Brain microvascular endothelial cell (primary cell): ENCODE measurements at regions not wholly inside any gene's neighbourhood (a gene's known extent, or its start where the extent isn't known, plus 50 kb on each side); places are given as distances from the start of the nearest gene placed in this dataset.

Experiments
- DNase-seq: peaks from one replicate; pipeline ENCODE4 v3.0.0-alpha.2; 2020
- H3K27ac ChIP-seq: fragments of 250-450 bp; sonication (Bioruptor Pico); 2 replicates; pipeline ENCODE4 v1.5.1; 2020; ENCODE audit warnings: mild to moderate bottlenecking, moderate library complexity
- H3K27me3 ChIP-seq: fragments of 250-450 bp; sonication (Bioruptor Pico); replicated peaks from 2 replicates; pipeline ENCODE4 v1.5.1; 2020; ENCODE audit warnings: mild to moderate bottlenecking
- H3K36me3 ChIP-seq: fragments of 250-450 bp; sonication (Bioruptor Pico); replicated peaks from 2 replicates; pipeline ENCODE4 v1.5.1; 2020; ENCODE audit warnings: mild to moderate bottlenecking
- H3K4me3 ChIP-seq: 2 replicates; pipeline ENCODE4 v1.5.1; 2011; ENCODE audit warnings: low read depth, mild to moderate bottlenecking, control low read depth, low read length, moderate library complexity
- CTCF ChIP-seq: IDR thresholded peaks from 2 replicates; pipeline ENCODE4 v1.5.1; 2011; ENCODE audit warnings: low read depth, mild to moderate bottlenecking, moderate library complexity, low read length, control low read depth, inconsistent platforms; ENCODE audit errors: missing control alignments
- in situ Hi-C: cut with HindIII; loops from 2 replicates; pipeline ENCODE4 v1.10.0; 2017; ENCODE audit warnings: low sequenced_read_pairs, low pct_ligation_motif_present

GRCh38 chr12:97047361-97047760 is 140.3 kb downstream of the NEDD1 start:
- H3K36me3 ChIP-seq: no peaks in the 10 kb centered on the region
- in situ Hi-C loops: no loop called here

GRCh38 chr12:97048421-97049035 is 141.5 kb downstream of the NEDD1 start:
- no peak overlapping the region for H3K4me3 ChIP-seq
- in situ Hi-C loops: no loop called here
- H3K36me3 ChIP-seq: no peaks in the 10 kb centered on the region

More at GRCh38 chr12:97047361-97047760, 140.3 kb downstream of the NEDD1 start:
- Histone ChIP-seq H3K27me3 (no peaks in the 10 kb centered on the region), H3K27ac (no peak overlapping the region), H3K4me3 (no peak overlapping the region)
- DNase-seq: no peak
- TF ChIP-seq CTCF: no peak

GRCh38 chr12:97050509-97050908 is 143.5 kb downstream of the NEDD1 start:
- no peak for TF ChIP-seq CTCF
- H3K4me3 ChIP-seq: no peak overlapping the region
- no peak overlapping the region for H3K27ac ChIP-seq
- H3K36me3 ChIP-seq: no peaks in the 10 kb centered on the region
- in situ Hi-C loops: no loop called here
- DNase-seq: no peak
- no peaks in the 10 kb centered on the region for H3K27me3 ChIP-seq

More at GRCh38 chr12:97048421-97049035, 141.5 kb downstream of the NEDD1 start:
- TF ChIP-seq CTCF: no peak
- no peak for DNase-seq
- H3K27me3 ChIP-seq: no peaks in the 10 kb centered on the region
- H3K27ac ChIP-seq: no peak overlapping the region

GRCh38 chr12:97051341-97051740 is 144.3 kb downstream of the NEDD1 start:
- H3K4me3 ChIP-seq: no peak overlapping the region
- H3K36me3 ChIP-seq: no peaks in the 10 kb centered on the region
- no peak for DNase-seq
- no peak overlapping the region for H3K27ac ChIP-seq
- no peaks in the 10 kb centered on the region for H3K27me3 ChIP-seq
- in situ Hi-C loops: no loop called here
- no peak for TF ChIP-seq CTCF

- no peaks in the 10 kb centered on the region for H3K27me3 ChIP-seq
- in situ Hi-C loops: no loop called here
- TF ChIP-seq CTCF: no peak
- no peak overlapping the region for H3K4me3 ChIP-seq
- H3K36me3 ChIP-seq: no peaks in the 10 kb centered on the region
- H3K27ac ChIP-seq: no peak overlapping the region
- no peak for DNase-seq
These were observed 154.1 kb downstream of the NEDD1 start for GRCh38 chr12:97061171-97061570.
